Right atrium auricular region (tissue), 2 donors: ENCODE measurements at regions not wholly inside any gene's neighbourhood (a gene's known extent, or its start where the extent isn't known, plus 50 kb on each side); places are given as distances from the start of the nearest gene placed in this dataset.

Experiments used
- DNase-seq: peaks from one replicate; pipeline ENCODE4 v3.0.0-alpha.2; 2019; ENCODE audit warnings: low spot score
- H3K27ac ChIP-seq, 2 donors: fragments of 200-600 bp; sonication (generic); 1 replicate in 1 of 2; 2 replicates in 1 of 2; pipeline ENCODE4 v1.5.1; 2016 to 2019
- H3K27me3 ChIP-seq, 2 donors: fragments of 200-600 bp; sonication (generic); one replicate each; pipeline versions ENCODE4 v1.5.1 to v1.6.0; 2017 to 2019
- H3K36me3 ChIP-seq: fragments of 200-600 bp; sonication (generic); one replicate; pipeline ENCODE4 v1.5.1; 2016
- H3K4me1 ChIP-seq, 2 donors: fragments of 200-600 bp; sonication (generic); one replicate each; pipeline versions ENCODE4 v1.5.1 to v1.6.0; 2017 to 2019
- H3K4me3 ChIP-seq, 2 donors: fragments of 200-600 bp; sonication (generic); 1 replicate in 1 of 2; 2 replicates in 1 of 2; pipeline ENCODE4 v1.5.1; 2017 to 2019; ENCODE audit warnings: mild to moderate bottlenecking in 1 of 2, moderate library complexity in 1 of 2
- H3K9me3 ChIP-seq, 2 donors: fragments of 200-600 bp; sonication (generic); one replicate each; pipeline ENCODE4 v1.5.1; 2019
- CTCF ChIP-seq, 2 donors: fragments of 200-600 bp; sonication (generic); IDR thresholded peaks; one replicate each; pipeline ENCODE4 v1.5.1; 2019; ENCODE audit warnings: antibody characterized with exemption in 2 of 2

- no peaks in the 10 kb centered on the region for H3K27me3 ChIP-seq
- no peaks in the 10 kb centered on the region for H3K9me3 ChIP-seq
- no peak overlapping the region for H3K27ac ChIP-seq
- no peak overlapping the region for H3K4me3 ChIP-seq
- H3K4me1 ChIP-seq = no peaks in the 10 kb centered on the region
- DNase-seq = no peak
- no peaks in the 10 kb centered on the region for H3K36me3 ChIP-seq
- no peak for TF ChIP-seq CTCF (IDR thresholded peaks at IDR 0.05)
These were observed 406.0 kb upstream of the ADARB2 start for GRCh38 chr10:2143213-2143835.

GRCh38 chr10:2139746-2140145 lies 402.4 kb upstream of the ADARB2 start:
- no peaks in the 10 kb centered on the region for H3K9me3 ChIP-seq
- H3K27ac ChIP-seq = no peak overlapping the region
- H3K27me3 ChIP-seq = no peaks in the 10 kb centered on the region
- DNase-seq = no peak
- H3K36me3 ChIP-seq = no peaks in the 10 kb centered on the region
- no peaks in the 10 kb centered on the region for H3K4me1 ChIP-seq
- TF ChIP-seq CTCF (IDR thresholded peaks at IDR 0.05) = no peak
- H3K4me3 ChIP-seq = no peak overlapping the region

- Histone ChIP-seq H3K27ac (no peak overlapping the region), H3K4me3 (no peak overlapping the region), H3K4me1 (no peaks in the 10 kb centered on the region), H3K27me3 (no peaks in the 10 kb centered on the region), H3K36me3 (no peaks in the 10 kb centered on the region), H3K9me3 (no peaks in the 10 kb centered on the region)
- TF ChIP-seq CTCF (IDR thresholded peaks at IDR 0.05) = no peak
- no peak for DNase-seq
These were observed 400.3 kb upstream of the ADARB2 start for GRCh38 chr10:2137549-2138174.

- TF ChIP-seq CTCF (IDR thresholded peaks at IDR 0.05) = no peak
- no peaks in the 10 kb centered on the region for H3K9me3 ChIP-seq
- H3K27ac ChIP-seq = no peak overlapping the region
- no peaks in the 10 kb centered on the region for H3K4me1 ChIP-seq
- no peak for DNase-seq
- no peaks in the 10 kb centered on the region for H3K27me3 ChIP-seq
- H3K36me3 ChIP-seq = no peaks in the 10 kb centered on the region
- H3K4me3 ChIP-seq = no peak overlapping the region
These were observed 393.5 kb upstream of the ADARB2 start for GRCh38 chr10:2130705-2131305.

GRCh38 chr10:2128991-2129390 lies 391.7 kb upstream of the ADARB2 start:
- no peaks in the 10 kb centered on the region for H3K9me3 ChIP-seq
- no peaks in the 10 kb centered on the region for H3K27me3 ChIP-seq
- no peaks in the 10 kb centered on the region for H3K4me1 ChIP-seq
- H3K27ac ChIP-seq = no peak overlapping the region
- no peak for TF ChIP-seq CTCF (IDR thresholded peaks at IDR 0.05)
- H3K36me3 ChIP-seq = no peaks in the 10 kb centered on the region
- no peak for DNase-seq
- H3K4me3 ChIP-seq = no peak overlapping the region
